Cardiac muscle cell (in vitro differentiated cells and primary cell): ENCODE measurements at regions not wholly inside any gene's neighbourhood (a gene's known extent, or its start where the extent isn't known, plus 50 kb on each side); places are given as distances from the start of the nearest gene placed in this dataset.

Experiments used
- DNase-seq, 2 donors: peaks; one replicate each; pipeline versions ENCODE4 v3.0.0 to v3.0.0-alpha.2; 2010 to 2017; ENCODE audit warnings: low read depth in 1 of 2, low spot score in 1 of 2
- H3K27ac ChIP-seq: fragments of 200-600 bp; sonication (generic); 2 replicates; pipeline ENCODE4 v1.5.1; 2016
- H3K27me3 ChIP-seq: fragments of 200-600 bp; sonication (generic); 2 replicates; pipeline ENCODE4 v1.6.0; 2016; ENCODE audit warnings: control low read depth
- H3K36me3 ChIP-seq: fragments of 200-600 bp; sonication (generic); 2 replicates; pipeline ENCODE4 v1.5.1; 2016; ENCODE audit warnings: control low read depth
- H3K4me1 ChIP-seq: fragments of 200-600 bp; sonication (generic); 2 replicates; pipeline ENCODE4 v1.8.1; 2017; ENCODE audit warnings: low read depth, mild to moderate bottlenecking, mixed run types
- H3K4me3 ChIP-seq: fragments of 200-600 bp; sonication (generic); 2 replicates; pipeline ENCODE4 v1.5.1; 2016; ENCODE audit warnings: mild to moderate bottlenecking
- H3K9me3 ChIP-seq: fragments of 200-600 bp; sonication (generic); 2 replicates; pipeline ENCODE4 v1.5.1; 2017; ENCODE audit warnings: low read depth, mild to moderate bottlenecking, control low read depth
- TF ChIP-seq, protein P1 (sequence below): IDR thresholded peaks from 2 replicates; pipeline ENCODE4 v1.5.1; 2012; ENCODE audit warnings: low read depth, mild to moderate bottlenecking, low read length

- H3K27ac ChIP-seq: no peak overlapping the region
- no peaks in the 10 kb centered on the region for H3K27me3 ChIP-seq
Measured at GRCh38 chr4:52366621-52367020, 292.5 kb downstream of the USP46 start.

GRCh38 chr4:52367282-52367830, 291.7 kb downstream of the USP46 start:
- H3K36me3 ChIP-seq: no peaks in the 10 kb centered on the region
- no peak overlapping the region for H3K4me3 ChIP-seq
- no peaks in the 10 kb centered on the region for H3K9me3 ChIP-seq
- DNase-seq: no peak
- H3K27me3 ChIP-seq: no peaks in the 10 kb centered on the region
- no peak overlapping the region for H3K27ac ChIP-seq
- TF ChIP-seq, protein P1, sequence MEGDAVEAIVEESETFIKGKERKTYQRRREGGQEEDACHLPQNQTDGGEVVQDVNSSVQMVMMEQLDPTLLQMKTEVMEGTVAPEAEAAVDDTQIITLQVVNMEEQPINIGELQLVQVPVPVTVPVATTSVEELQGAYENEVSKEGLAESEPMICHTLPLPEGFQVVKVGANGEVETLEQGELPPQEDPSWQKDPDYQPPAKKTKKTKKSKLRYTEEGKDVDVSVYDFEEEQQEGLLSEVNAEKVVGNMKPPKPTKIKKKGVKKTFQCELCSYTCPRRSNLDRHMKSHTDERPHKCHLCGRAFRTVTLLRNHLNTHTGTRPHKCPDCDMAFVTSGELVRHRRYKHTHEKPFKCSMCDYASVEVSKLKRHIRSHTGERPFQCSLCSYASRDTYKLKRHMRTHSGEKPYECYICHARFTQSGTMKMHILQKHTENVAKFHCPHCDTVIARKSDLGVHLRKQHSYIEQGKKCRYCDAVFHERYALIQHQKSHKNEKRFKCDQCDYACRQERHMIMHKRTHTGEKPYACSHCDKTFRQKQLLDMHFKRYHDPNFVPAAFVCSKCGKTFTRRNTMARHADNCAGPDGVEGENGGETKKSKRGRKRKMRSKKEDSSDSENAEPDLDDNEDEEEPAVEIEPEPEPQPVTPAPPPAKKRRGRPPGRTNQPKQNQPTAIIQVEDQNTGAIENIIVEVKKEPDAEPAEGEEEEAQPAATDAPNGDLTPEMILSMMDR: no peak
- no peaks in the 10 kb centered on the region for H3K4me1 ChIP-seq

More at GRCh38 chr4:52366621-52367020, 292.5 kb downstream of the USP46 start:
- H3K9me3 ChIP-seq: no peaks in the 10 kb centered on the region
- no peak for DNase-seq
- H3K4me3 ChIP-seq: no peak overlapping the region
- H3K4me1 ChIP-seq: no peaks in the 10 kb centered on the region
- no peaks in the 10 kb centered on the region for H3K36me3 ChIP-seq
- TF ChIP-seq, protein P1: no peak

DNA sequence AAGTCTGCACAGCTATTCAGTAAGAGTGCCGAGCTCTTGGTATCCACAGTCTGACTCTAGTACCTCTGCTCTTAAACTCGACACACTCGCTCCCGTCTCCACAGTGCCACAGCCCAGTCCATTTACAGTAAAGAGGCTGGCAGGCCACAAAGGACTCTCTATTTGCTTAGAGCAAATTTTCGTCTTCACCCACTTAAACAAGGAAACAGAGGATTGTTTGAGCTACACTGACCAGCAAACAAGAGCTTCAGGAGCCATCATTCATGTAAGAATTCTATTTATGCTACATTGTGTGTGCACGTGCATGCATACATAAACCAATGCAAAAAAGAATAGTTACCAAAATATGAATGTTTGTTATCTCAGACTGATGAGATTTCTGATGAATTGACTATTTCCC, 290.2 kb downstream of the USP46 start:
- no peaks in the 10 kb centered on the region for H3K9me3 ChIP-seq
- H3K4me1 ChIP-seq: no peaks in the 10 kb centered on the region
- H3K27ac ChIP-seq: no peak overlapping the region
- TF ChIP-seq, protein P1: no peak
- no peaks in the 10 kb centered on the region for H3K27me3 ChIP-seq
- no peak overlapping the region for H3K4me3 ChIP-seq
- H3K36me3 ChIP-seq: no peaks in the 10 kb centered on the region
- DNase-seq: no peak

DNA sequence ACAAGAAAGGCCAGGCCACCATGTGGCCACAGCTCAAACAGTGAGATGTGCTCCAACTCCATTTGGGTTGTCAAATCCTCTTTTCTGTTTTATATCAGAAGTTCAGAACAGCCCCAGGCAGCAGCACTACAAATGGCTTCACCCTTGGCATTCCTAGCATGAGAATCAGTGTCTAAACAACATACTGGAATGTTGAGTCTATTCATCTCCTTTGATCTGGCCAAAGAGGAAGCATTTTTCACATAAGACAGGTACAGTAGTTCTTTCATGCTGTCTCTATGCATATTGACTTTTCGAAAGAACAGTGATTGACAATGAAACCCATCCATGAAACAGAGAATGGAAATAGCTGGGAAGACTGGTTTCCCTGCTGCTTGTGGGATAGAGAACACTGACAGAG, 289.5 kb downstream of the USP46 start:
- H3K4me1 ChIP-seq: no peaks in the 10 kb centered on the region
- TF ChIP-seq, protein P1: no peak
- no peaks in the 10 kb centered on the region for H3K9me3 ChIP-seq
- H3K27me3 ChIP-seq: no peaks in the 10 kb centered on the region
- no peak overlapping the region for H3K4me3 ChIP-seq
- H3K36me3 ChIP-seq: no peaks in the 10 kb centered on the region
- H3K27ac ChIP-seq: no peak overlapping the region
- peak in 1 of 2 donors; percentile 25 for DNase-seq

GRCh38 chr4:52370576-52370975, 288.5 kb downstream of the USP46 start:
- no peak overlapping the region for H3K27ac ChIP-seq
- H3K4me1 ChIP-seq: no peaks in the 10 kb centered on the region
- H3K36me3 ChIP-seq: no peaks in the 10 kb centered on the region
- TF ChIP-seq, protein P1: no peak
- no peak for DNase-seq
- H3K4me3 ChIP-seq: no peak overlapping the region
- H3K9me3 ChIP-seq: no peaks in the 10 kb centered on the region
- H3K27me3 ChIP-seq: no peaks in the 10 kb centered on the region
